ENCODE measurements at regions not wholly inside any gene's neighbourhood (a gene's known extent, or its start where the extent isn't known, plus 50 kb on each side); places are given as distances from the start of the nearest gene placed in this dataset.
"Not testable (repeated sequence)": the region's sequence is repeated elsewhere in the genome, so short reads cannot be mapped to it uniquely, and the experiment has no call there.

GRCh38 chr16:79996321-79996720 is 395.8 kb upstream of the MAF start:
- no peak for DNase-seq

GRCh38 chr16:79995315-79995714 is 394.8 kb upstream of the MAF start:
- DNase-seq, result no peak

DNA sequence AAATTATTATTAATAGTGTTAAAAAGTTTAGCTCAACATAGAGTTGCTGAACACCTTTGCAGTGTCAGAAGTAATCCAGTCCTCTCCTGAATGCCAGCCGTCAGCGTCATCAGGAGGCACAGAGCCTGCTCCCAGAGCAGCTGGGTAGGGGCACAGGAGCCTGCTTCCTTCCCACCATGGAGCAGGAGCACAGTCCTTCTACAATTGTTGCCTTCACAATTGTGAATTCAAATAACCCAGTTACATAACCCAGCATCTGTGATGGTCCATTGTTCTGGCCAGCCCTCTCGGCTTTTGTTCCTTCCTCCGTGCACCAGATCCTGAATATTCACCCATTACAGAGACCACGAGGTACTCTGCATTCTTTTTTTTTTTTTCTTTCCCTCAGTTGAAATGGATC is 393.9 kb upstream of the MAF start:
- DNase-seq, result no peak

DNA sequence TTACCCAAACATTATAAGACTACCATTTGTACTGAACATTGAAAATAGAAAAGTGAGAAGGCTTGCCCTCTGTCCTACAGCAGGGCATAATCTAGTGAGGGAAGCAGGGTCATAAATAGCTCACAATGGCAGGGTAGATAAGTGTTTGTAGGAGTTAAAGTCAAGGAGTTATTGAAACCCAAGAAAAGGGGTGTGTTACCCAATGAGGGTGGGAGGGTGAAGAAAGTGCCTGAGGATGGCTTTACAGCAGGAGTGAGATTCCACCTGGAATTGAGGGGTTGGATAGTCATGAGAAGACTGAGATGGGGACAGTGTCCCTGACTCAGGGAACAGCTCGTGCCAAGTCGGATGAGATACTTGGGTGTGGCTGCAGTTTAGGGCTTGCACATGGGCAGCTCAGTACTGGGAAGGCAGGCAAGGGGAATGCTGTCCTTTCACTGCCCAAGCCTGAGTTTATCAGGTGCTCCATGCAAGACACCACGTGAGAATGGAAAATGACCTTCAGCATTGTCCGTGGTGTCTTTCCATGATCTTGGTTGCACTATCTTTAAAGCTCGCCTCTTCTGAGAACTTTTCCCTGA is 393.2 kb upstream of the MAF start:
- DNase-seq, result no peak

GRCh38 chr16:79991969-79992368 is 391.4 kb upstream of the MAF start:
- no peak for DNase-seq

DNA sequence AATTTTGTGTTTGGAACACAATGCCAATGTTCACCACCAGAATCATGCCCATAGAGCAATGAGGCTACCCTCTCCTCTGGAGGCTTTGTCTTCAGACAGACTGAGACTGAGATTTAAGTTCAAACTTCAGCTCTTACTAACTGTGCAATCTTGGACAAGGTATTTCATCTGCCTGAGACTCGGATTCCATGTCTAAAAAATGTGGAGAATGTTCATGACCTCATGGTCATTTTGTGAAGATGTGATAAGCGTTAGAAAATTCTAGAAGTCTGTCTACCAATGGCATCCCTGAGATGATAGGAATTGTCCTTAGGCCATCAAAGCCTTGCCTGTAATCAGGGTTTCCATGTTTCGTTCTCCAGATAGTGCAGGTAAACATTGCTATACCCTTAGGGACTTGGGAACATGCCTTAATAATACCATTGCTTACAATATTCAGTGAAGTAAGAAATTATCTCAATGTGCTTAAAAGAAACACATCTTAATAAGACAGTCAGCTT is 388.2 kb upstream of the MAF start:
- no peak for DNase-seq

- no peak for DNase-seq
Measured at GRCh38 chr16:79988089-79988488, 387.6 kb upstream of the MAF start.

- no peak for DNase-seq
Measured at GRCh38 chr16:79986352-79986751, 385.8 kb upstream of the MAF start.

DNA sequence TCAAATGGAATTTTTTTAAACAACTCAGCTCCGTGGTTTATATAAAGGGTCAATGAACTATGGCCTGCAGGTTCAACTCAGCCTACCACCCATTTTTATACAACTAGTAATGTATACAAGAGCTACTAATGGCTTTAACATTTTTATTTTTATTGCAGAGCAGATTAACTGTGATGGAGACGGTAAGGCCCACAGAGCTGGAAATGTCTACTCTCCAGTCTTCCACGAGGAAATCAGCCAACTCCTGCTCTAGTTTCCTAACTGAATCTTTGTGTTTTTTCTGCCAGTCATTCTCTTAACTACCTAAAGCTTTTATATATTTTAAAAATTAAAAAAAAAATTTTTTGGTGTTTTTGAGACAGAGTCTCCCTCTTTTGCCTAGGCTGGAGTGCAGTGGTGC is 385.1 kb upstream of the MAF start:
- no peak for DNase-seq

DNA sequence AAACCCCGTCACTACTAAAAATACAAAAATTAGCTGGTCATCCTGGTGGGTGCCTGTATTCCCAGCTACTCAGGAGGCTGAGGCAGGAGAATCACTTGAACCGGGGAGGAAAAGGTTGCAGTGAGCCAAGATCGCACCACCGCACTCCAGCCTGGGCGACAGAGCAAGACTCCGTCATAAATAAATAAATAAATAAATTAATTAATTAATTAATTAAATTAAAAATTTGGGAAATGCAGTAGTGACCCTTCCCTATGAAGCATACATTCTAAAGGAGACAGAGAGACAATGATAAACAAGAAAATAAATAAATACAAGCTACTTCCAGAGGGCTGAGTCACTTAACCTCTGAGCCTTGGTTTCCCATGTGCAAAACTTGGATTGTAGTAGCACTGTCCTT is 383.6 kb upstream of the MAF start:
- not testable (repeated sequence) for DNase-seq

DNA sequence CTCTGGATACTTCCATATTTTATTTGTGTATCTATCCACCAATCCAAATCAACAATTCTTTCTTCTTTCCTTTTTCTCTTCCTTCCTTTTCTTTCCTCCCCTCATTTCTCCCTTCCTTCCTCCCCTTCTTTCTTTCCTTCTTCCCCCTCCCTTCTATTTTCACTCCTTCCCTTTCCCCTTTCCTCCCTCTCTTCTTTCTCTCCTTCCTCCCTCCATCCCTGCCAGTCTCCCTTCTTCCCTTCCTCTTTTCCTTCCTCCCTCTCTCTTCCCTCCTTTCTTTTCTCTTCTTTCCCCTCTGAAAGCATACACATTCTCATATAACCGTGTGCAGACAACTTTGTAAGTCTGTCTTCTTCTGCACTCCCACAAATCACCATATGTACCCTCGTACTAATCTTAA is 382.3 kb upstream of the MAF start:
- no peak for DNase-seq

DNA sequence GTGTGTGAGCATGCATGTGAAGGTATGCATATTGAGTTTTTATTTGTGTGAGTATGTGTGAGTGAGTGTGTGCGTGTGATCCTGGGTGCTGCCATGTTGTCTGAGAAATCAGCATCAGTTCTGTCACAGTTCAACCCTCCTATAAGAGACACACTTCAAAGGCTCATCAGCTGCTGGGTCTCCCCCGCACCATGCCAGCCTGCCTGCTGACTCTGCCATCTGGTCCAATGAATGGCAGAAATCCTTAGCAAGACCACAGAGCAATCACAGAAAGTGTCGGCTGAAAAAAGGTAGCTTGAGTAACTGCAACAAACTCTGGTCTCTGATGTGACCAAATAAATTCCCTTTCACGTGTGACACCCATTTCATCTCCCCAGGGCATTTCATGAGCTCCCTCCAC is 381.8 kb upstream of the MAF start:
- DNase-seq, result no peak

GRCh38 chr16:79981814-79982213 is 381.3 kb upstream of the MAF start:
- no peak for DNase-seq

GRCh38 chr16:79980650-79981521 is 380.3 kb upstream of the MAF start:
- DNase-seq, result no peak

- DNase-seq, result no peak
Measured at GRCh38 chr16:79977940-79978836, 377.7 kb upstream of the MAF start.

DNA sequence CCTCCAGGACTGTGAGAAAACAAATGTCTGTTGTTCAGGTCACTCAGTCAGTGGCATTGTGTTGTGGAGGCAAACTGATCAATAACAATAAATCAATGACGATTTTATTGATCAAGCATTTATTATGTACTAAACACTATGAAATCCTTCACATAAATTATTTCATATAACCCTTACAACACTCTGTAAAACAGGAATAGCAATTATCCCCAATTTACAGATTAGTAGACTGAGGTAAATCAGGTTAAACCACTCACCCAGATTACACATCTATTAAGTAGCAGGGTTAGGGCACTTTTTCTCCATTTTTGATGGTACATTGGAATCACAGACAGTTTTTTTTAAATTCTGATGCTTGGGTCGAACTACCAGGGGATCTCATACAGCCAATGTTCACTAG is 372.8 kb upstream of the MAF start:
- DNase-seq, result no peak

- no peak for DNase-seq
Measured at GRCh38 chr16:79972053-79972704, 371.6 kb upstream of the MAF start.

- no peak for DNase-seq
Measured at GRCh38 chr16:79971237-79971572, 370.7 kb upstream of the MAF start.

DNA sequence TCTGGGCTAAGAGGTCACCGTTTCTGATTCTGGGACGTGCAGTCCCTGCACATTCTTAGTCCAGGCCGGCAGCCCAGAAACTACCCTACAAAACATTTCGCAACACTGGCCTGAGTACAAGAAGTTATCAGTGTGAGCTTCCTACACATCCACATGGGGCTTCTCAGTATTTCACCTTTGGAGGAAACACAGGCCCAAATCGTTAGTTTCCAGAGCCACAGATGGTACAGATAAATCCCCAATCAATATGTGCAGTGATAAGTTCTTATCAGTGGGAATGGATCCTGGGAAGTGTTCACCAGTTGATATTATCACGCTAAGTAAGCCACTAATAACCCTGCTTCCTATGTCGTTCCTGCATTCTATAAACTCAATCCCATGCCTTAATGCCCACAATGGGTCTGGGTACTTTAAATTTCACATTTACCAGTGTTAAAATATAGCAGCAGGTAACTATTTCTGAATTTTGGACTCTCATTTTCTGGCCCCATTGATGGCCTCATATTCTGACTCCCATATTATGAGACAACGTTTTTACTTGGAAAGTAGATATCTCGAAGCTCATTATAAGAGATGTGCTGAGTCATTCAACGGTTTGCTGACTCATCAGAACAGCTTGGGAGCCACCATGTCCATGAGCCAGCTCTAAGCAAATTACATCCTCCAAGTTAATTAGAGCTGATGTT is 370.2 kb upstream of the MAF start:
- DNase-seq, result no peak

GRCh38 chr16:79970087-79970486 is 369.6 kb upstream of the MAF start:
- DNase-seq, result no peak

- DNase-seq, result no peak
Measured at GRCh38 chr16:79969458-79969857, 368.9 kb upstream of the MAF start.

DNA sequence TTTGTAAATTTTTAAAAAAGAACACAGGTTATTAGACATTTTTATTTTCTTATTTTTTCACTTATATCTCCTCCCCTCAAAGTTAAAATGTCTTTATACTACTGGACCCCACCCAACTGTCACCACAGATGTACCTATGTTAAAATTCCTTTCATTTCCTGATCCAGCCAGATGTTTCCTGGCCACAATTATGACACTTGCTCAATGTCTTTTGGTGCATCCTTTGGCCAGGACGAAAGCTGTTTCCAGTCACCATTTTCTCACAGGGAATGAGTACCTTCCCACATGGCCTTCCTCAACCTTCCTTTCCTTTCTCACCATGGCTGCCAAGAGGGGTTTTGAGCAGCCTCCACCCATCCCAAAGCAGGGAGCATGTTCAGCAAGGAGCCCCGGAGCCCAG is 365.7 kb upstream of the MAF start:
- DNase-seq, result no peak

DNA sequence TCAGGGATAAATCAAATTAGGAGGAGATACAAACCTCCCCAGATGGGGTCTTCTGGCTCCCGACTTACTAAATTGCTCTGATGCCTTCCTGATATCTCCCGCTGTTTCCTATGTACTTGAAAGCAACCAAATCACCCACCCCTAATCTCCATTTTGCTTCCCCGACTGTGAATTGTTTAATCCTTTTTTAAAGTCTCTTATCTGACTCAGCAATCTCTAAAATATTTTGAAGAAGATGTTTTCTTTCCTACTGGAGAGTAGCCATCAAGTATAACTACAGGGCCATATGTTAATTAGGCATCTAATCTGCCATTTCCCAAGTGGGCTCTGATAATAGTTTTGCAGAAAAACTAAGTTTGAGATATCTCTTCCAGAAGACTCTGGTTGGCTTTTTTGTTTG is 365.2 kb upstream of the MAF start:
- DNase-seq, result no peak
